AG04450 (cell line): ENCODE measurements at regions not wholly inside any gene's neighbourhood (a gene's known extent, or its start where the extent isn't known, plus 50 kb on each side); places are given as distances from the start of the nearest gene placed in this dataset.

Experiments
- CTCF ChIA-PET: fragments of 300-600, 350-600 bp; formaldehyde crosslinking; extraction: SDS; loops from one replicate; lab custom pipeline; 2022; ENCODE audit warnings: antibody characterized with exemption, inconsistent platforms; lab: Charles Lee
- POLR2A ChIA-PET: fragments of 350-600 bp; formaldehyde crosslinking; extraction: SDS; loops from one replicate; lab custom pipeline; 2021; ENCODE audit warnings: antibody characterized with exemption, inconsistent platforms; lab: Yijun Ruan, JAX
- DNase-seq: peaks from one replicate; pipeline ENCODE4 v3.0.0-alpha.2; 2011; ENCODE audit warnings: low read depth, low spot score
- H3K27ac ChIP-seq: one replicate; pipeline ENCODE4 v1.5.1; 2012; ENCODE audit warnings: low read depth, low read length, control low read depth
- H3K27me3 ChIP-seq: one replicate; pipeline ENCODE4 v1.6.0; 2012; ENCODE audit warnings: low read length; ENCODE audit not compliant: control insufficient read depth, insufficient read depth
- H3K4me3 ChIP-seq: 2 replicates; pipeline ENCODE4 v1.5.1; 2011; ENCODE audit warnings: mild to moderate bottlenecking, low read depth, low read length, control low read depth
- H3K9me3 ChIP-seq: 2 replicates; pipeline ENCODE4 v1.5.1; 2012; ENCODE audit warnings: low read length; ENCODE audit not compliant: control insufficient read depth, insufficient read depth
- CTCF ChIP-seq: IDR thresholded peaks from 2 replicates; pipeline ENCODE4 v1.5.1; 2011; ENCODE audit warnings: low read depth, low read length, control low read depth, inconsistent platforms

- DNase-seq, result no peak
- Histone ChIP-seq H3K9me3 (no peaks in the 10 kb centered on the region), H3K27me3 (no peaks in the 10 kb centered on the region), H3K27ac (no peak overlapping the region), H3K4me3 (no peak overlapping the region)
- POLR2A ChIA-PET, result no interaction called here
- CTCF ChIA-PET, result no interaction called here
- TF ChIP-seq CTCF, result no peak
Observed at GRCh38 chr13:78410847-78411246, 192.5 kb downstream of the POU4F1 start.

- POLR2A ChIA-PET, result no interaction called here
- Histone ChIP-seq H3K4me3 (no peak overlapping the region), H3K27me3 (no peaks in the 10 kb centered on the region), H3K27ac (no peak overlapping the region), H3K9me3 (no peaks in the 10 kb centered on the region)
- no peak for TF ChIP-seq CTCF
- DNase-seq, result no peak
- CTCF ChIA-PET, result interaction anchor here (0.6 kb wide), 1 partner anchor 1592 kb away, joined by 4 read pairs; no protein-coding TSS in a partner anchor
Observed at GRCh38 chr13:78410164-78410563, 193.2 kb downstream of the POU4F1 start.

- no peaks in the 10 kb centered on the region for H3K27me3 ChIP-seq
- no peaks in the 10 kb centered on the region for H3K9me3 ChIP-seq
- no peak for TF ChIP-seq CTCF
- POLR2A ChIA-PET, result no interaction called here
- H3K27ac ChIP-seq, result no peak overlapping the region
- CTCF ChIA-PET, result no interaction called here
- H3K4me3 ChIP-seq, result no peak overlapping the region
- DNase-seq, result no peak
Observed at GRCh38 chr13:78409172-78409571, 194.2 kb downstream of the POU4F1 start.

- DNase-seq, result no peak
- no peak for TF ChIP-seq CTCF
- ChIA-PET POLR2A (no interaction called here), CTCF (no interaction called here)
- H3K4me3 ChIP-seq, result no peak overlapping the region
- H3K27me3 ChIP-seq, result no peaks in the 10 kb centered on the region
- H3K27ac ChIP-seq, result no peak overlapping the region
- no peaks in the 10 kb centered on the region for H3K9me3 ChIP-seq
Observed at GRCh38 chr13:78404846-78405360, 198.4 kb downstream of the POU4F1 start.

GRCh38 chr13:78402708-78403400 lies 200.5 kb downstream of the POU4F1 start:
- no peak for TF ChIP-seq CTCF
- CTCF ChIA-PET, result no interaction called here
- Histone ChIP-seq H3K27me3 (no peaks in the 10 kb centered on the region), H3K27ac (no peak overlapping the region), H3K9me3 (no peaks in the 10 kb centered on the region), H3K4me3 (no peak overlapping the region)
- no peak for DNase-seq
- POLR2A ChIA-PET, result no interaction called here
